Uterus (tissue), 3 donors: ENCODE measurements at regions not wholly inside any gene's neighbourhood (a gene's known extent, or its start where the extent isn't known, plus 50 kb on each side); places are given as distances from the start of the nearest gene placed in this dataset.

Source experiments
- DNase-seq, 2 donors: peaks; one replicate each; pipeline ENCODE4 v3.0.0-alpha.2; 2019 to 2020
- H3K27ac ChIP-seq, 2 donors: fragments of 200-600 bp; sonication (generic); 1 replicate in 1 of 2; 2 replicates in 1 of 2; pipeline ENCODE4 v1.5.1; 2016 to 2018
- H3K27me3 ChIP-seq, 2 donors: fragments of 200-600 bp; sonication (generic); one replicate each; pipeline ENCODE4 v1.5.1; 2018 to 2019; ENCODE audit warnings: control low read depth in 1 of 2
- H3K36me3 ChIP-seq, 2 donors: fragments of 200-600 bp; sonication (generic); one replicate each; pipeline ENCODE4 v1.5.1; 2019; ENCODE audit warnings: control low read depth in 1 of 2
- H3K4me1 ChIP-seq, 2 donors: fragments of 200-600 bp; sonication (generic); one replicate each; pipeline ENCODE4 v1.5.1; 2018 to 2019; ENCODE audit warnings: control low read depth in 1 of 2
- H3K4me3 ChIP-seq, 2 donors: fragments of 200-600 bp; sonication (generic); 1 replicate in 1 of 2; 2 replicates in 1 of 2; pipeline ENCODE4 v1.5.1; 2018 to 2019; ENCODE audit warnings: mild to moderate bottlenecking in 1 of 2
- H3K9me3 ChIP-seq, 2 donors: fragments of 200-600 bp; sonication (generic); one replicate each; pipeline ENCODE4 v1.5.1; 2019; ENCODE audit warnings: control low read depth in 1 of 2
- POLR2A ChIP-seq, 2 donors: fragments of 450-650 bp; IDR thresholded peaks; one replicate each; pipeline ENCODE4 v1.6.1; 2016; ENCODE audit warnings: antibody characterized with exemption in 2 of 2, mild to moderate bottlenecking in 1 of 2, moderate library complexity in 1 of 2
- intact Hi-C: fragments of 100-400 bp; cut with DNase I; formaldehyde crosslinking; loops from one replicate; pipeline ENCODE4 v1.15.1; 2023; ENCODE audit warnings: low total_unique reads
- TF ChIP-seq, protein P1 (sequence below), 4 experiments: fragments of 200-600 bp in 2 of 4; fragments of 450-650 bp in 2 of 4; sonication (generic) in 2 of 4; IDR thresholded peaks; one replicate each; pipeline ENCODE4 v1.5.1; 2016 to 2019; ENCODE audit warnings: antibody characterized with exemption in 4 of 4, mild to moderate bottlenecking in 2 of 4, moderate library complexity in 1 of 4
- donor health status: DM: yes; HTN: yes; CAD: no.

GRCh38 chr6:90993770-90994169 lies 406.9 kb upstream of the MAP3K7 start:
- TF ChIP-seq, protein P1, sequence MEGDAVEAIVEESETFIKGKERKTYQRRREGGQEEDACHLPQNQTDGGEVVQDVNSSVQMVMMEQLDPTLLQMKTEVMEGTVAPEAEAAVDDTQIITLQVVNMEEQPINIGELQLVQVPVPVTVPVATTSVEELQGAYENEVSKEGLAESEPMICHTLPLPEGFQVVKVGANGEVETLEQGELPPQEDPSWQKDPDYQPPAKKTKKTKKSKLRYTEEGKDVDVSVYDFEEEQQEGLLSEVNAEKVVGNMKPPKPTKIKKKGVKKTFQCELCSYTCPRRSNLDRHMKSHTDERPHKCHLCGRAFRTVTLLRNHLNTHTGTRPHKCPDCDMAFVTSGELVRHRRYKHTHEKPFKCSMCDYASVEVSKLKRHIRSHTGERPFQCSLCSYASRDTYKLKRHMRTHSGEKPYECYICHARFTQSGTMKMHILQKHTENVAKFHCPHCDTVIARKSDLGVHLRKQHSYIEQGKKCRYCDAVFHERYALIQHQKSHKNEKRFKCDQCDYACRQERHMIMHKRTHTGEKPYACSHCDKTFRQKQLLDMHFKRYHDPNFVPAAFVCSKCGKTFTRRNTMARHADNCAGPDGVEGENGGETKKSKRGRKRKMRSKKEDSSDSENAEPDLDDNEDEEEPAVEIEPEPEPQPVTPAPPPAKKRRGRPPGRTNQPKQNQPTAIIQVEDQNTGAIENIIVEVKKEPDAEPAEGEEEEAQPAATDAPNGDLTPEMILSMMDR (IDR thresholded peaks at IDR 0.05), result no peak
- no peak for TF ChIP-seq POLR2A (IDR thresholded peaks at IDR 0.05)
- intact Hi-C loops, result no loop called here
- Histone ChIP-seq H3K27me3 (no peaks in the 10 kb centered on the region), H3K36me3 (no peaks in the 10 kb centered on the region), H3K27ac (no peak overlapping the region), H3K4me1 (no peaks in the 10 kb centered on the region), H3K4me3 (no peak overlapping the region), H3K9me3 (no peaks in the 10 kb centered on the region)
- no peak for DNase-seq

GRCh38 chr6:90989763-90990162 lies 402.9 kb upstream of the MAP3K7 start:
- H3K9me3 ChIP-seq, result no peaks in the 10 kb centered on the region
- no peak overlapping the region for H3K27ac ChIP-seq
- TF ChIP-seq POLR2A (IDR thresholded peaks at IDR 0.05), result no peak
- TF ChIP-seq, protein P1 (IDR thresholded peaks at IDR 0.05), result no peak
- no peaks in the 10 kb centered on the region for H3K4me1 ChIP-seq
- DNase-seq, result no peak
- intact Hi-C loops, result no loop called here
- H3K4me3 ChIP-seq, result no peak overlapping the region
- no peaks in the 10 kb centered on the region for H3K27me3 ChIP-seq
- H3K36me3 ChIP-seq, result no peaks in the 10 kb centered on the region

- H3K4me1 ChIP-seq, result no peaks in the 10 kb centered on the region
- DNase-seq, result no peak
- no peaks in the 10 kb centered on the region for H3K36me3 ChIP-seq
- no peaks in the 10 kb centered on the region for H3K9me3 ChIP-seq
- TF ChIP-seq, protein P1 (IDR thresholded peaks at IDR 0.05), result no peak
- TF ChIP-seq POLR2A (IDR thresholded peaks at IDR 0.05), result no peak
- H3K4me3 ChIP-seq, result no peak overlapping the region
- H3K27me3 ChIP-seq, result no peaks in the 10 kb centered on the region
- intact Hi-C loops, result no loop called here
- no peak overlapping the region for H3K27ac ChIP-seq
These were observed 397.2 kb upstream of the MAP3K7 start for GRCh38 chr6:90984066-90984465.

- no peak for DNase-seq
- Histone ChIP-seq H3K9me3 (no peaks in the 10 kb centered on the region), H3K36me3 (no peaks in the 10 kb centered on the region), H3K4me3 (no peak overlapping the region), H3K4me1 (no peaks in the 10 kb centered on the region), H3K27ac (no peak overlapping the region), H3K27me3 (no peaks in the 10 kb centered on the region)
- TF ChIP-seq POLR2A (IDR thresholded peaks at IDR 0.05), result no peak
- TF ChIP-seq, protein P1 (IDR thresholded peaks at IDR 0.05), result no peak
- intact Hi-C loops, result no loop called here
These were observed 396.6 kb upstream of the MAP3K7 start for GRCh38 chr6:90983462-90983861.

DNA sequence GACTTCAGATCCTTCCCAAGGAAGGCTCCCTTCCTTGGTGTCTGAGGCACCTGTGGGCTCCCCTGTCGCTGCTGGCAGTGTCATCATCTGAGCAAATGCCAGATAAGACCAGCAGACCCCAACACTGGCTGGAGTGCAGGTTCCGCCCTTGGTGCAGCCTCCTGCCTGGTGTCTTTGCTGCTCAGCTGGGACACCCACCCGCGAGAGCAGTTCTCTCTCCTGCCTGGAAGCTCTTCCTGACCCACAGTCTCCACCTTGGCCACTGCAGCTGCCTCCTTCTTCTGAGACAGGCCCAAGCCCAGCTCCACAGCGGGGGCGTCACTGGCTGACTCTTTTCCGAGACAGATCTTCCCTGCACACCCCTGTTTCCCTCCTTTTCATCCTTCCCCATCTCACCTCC lies 395.7 kb upstream of the MAP3K7 start:
- Histone ChIP-seq H3K27me3 (no peaks in the 10 kb centered on the region), H3K9me3 (no peaks in the 10 kb centered on the region), H3K4me3 (no peak overlapping the region), H3K27ac (no peak overlapping the region), H3K36me3 (no peaks in the 10 kb centered on the region), H3K4me1 (no peaks in the 10 kb centered on the region)
- TF ChIP-seq, protein P1 (IDR thresholded peaks at IDR 0.05), result no peak
- no peak for TF ChIP-seq POLR2A (IDR thresholded peaks at IDR 0.05)
- intact Hi-C loops, result no loop called here
- DNase-seq, result no peak
